Breast epithelium (tissue), 3 donors: ENCODE measurements at regions not wholly inside any gene's neighbourhood (a gene's known extent, or its start where the extent isn't known, plus 50 kb on each side); places are given as distances from the start of the nearest gene placed in this dataset.

Experiments used
- POLR2A ChIP-seq: fragments of 450-650 bp; IDR thresholded peaks from one replicate; pipeline ENCODE4 v1.6.1; 2016; ENCODE audit warnings: antibody characterized with exemption, mild to moderate bottlenecking, moderate library complexity
- TF ChIP-seq, protein P1 (sequence below), 3 donors: fragments of 450-650 bp; IDR thresholded peaks; one replicate each; pipeline ENCODE4 v1.5.1; 2016 to 2017; ENCODE audit warnings: antibody characterized with exemption in 3 of 3, mild to moderate bottlenecking in 3 of 3, moderate library complexity in 3 of 3

DNA sequence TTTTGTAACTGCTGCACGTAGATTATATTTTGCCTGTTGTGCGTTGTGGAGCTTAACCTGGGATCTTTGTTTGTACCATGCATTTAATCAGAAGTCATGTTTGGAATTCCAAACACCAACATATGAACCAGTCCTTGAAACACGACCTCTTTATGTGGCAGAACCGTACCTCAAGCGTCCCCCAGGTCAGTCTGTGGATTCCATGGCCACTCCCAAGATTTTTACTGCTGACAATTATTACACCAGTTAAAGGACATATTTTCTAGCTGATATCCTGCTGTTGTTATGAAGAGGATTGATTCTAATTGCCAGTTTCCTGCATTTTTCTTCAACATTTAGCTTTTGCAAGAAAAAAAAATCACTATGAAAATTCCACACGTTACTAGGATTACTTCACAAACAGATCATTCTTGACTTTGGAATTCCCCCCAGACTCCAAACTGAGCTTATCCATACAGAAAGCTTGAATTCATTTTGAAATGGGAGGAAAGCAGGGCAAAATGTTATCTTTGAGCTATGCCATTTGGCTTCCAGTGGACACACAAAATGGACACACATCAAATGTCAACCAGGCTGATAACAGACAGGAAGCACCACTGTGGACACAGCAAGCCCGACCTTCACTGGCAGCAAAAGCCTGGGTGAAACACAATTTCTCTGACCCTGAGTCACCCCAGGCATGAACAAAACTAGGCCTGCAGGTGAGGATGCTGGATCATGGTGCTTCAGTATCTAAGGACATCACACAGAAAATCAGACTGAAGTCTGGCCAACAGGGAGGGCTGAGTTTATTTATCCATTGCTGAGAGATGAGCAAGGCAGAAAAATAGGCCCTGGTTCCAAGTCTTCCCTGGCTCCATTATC, 542.9 kb upstream of the JAG1 start:
- TF ChIP-seq, protein P1, sequence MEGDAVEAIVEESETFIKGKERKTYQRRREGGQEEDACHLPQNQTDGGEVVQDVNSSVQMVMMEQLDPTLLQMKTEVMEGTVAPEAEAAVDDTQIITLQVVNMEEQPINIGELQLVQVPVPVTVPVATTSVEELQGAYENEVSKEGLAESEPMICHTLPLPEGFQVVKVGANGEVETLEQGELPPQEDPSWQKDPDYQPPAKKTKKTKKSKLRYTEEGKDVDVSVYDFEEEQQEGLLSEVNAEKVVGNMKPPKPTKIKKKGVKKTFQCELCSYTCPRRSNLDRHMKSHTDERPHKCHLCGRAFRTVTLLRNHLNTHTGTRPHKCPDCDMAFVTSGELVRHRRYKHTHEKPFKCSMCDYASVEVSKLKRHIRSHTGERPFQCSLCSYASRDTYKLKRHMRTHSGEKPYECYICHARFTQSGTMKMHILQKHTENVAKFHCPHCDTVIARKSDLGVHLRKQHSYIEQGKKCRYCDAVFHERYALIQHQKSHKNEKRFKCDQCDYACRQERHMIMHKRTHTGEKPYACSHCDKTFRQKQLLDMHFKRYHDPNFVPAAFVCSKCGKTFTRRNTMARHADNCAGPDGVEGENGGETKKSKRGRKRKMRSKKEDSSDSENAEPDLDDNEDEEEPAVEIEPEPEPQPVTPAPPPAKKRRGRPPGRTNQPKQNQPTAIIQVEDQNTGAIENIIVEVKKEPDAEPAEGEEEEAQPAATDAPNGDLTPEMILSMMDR (IDR thresholded peaks at IDR 0.05), result no peak
- no peak for TF ChIP-seq POLR2A
